ENCODE measurements at regions not wholly inside any gene's neighbourhood (a gene's known extent, or its start where the extent isn't known, plus 50 kb on each side); places are given as distances from the start of the nearest gene placed in this dataset.

DNA sequence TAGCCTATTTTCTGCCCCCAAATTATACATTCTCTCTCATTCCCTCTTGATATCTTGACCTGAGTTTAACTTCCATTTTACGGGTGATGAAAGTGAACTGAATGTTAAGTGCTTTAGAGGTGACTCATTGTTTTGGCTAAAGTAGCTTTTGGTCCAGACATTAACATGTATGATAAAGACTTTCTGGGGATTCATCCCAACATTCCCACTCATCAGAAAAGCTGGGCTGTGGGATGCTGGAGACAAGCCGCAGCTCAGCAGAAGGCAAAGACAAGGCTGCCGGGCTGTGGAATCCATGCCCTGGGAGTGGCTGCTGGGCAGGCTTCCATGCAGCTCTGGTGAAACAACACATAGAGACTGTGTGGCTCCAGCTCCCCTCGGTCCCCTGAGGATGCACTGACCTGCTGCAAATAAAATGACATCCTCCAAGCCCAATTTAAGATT lies 89.9 kb upstream of the SYNDIG1 start:
- Mint-ChIP-seq H3K27me3 (peaks cover 4% of the 10 kb centered on the region), H3K4me3 (no peak overlapping the region), H3K9me3 (no peaks in the 10 kb centered on the region), H3K36me3 (ENCODE audit: low read depth) (no peaks in the 10 kb centered on the region), H3K4me1 (no peaks in the 10 kb centered on the region), H3K27ac (no peak overlapping the region)
- CTCF ChIA-PET, result no interaction called here
- DNase-seq, result no peak
- POLR2A ChIA-PET, result no interaction called here
- no peak for ATAC-seq (ENCODE audit: low read depth)
- intact Hi-C loops (cut with micrococcal nuclease), result no loop called here
- TF ChIP-seq, protein P1, sequence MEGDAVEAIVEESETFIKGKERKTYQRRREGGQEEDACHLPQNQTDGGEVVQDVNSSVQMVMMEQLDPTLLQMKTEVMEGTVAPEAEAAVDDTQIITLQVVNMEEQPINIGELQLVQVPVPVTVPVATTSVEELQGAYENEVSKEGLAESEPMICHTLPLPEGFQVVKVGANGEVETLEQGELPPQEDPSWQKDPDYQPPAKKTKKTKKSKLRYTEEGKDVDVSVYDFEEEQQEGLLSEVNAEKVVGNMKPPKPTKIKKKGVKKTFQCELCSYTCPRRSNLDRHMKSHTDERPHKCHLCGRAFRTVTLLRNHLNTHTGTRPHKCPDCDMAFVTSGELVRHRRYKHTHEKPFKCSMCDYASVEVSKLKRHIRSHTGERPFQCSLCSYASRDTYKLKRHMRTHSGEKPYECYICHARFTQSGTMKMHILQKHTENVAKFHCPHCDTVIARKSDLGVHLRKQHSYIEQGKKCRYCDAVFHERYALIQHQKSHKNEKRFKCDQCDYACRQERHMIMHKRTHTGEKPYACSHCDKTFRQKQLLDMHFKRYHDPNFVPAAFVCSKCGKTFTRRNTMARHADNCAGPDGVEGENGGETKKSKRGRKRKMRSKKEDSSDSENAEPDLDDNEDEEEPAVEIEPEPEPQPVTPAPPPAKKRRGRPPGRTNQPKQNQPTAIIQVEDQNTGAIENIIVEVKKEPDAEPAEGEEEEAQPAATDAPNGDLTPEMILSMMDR (IDR thresholded peaks at IDR 0.05), result no peak

DNA sequence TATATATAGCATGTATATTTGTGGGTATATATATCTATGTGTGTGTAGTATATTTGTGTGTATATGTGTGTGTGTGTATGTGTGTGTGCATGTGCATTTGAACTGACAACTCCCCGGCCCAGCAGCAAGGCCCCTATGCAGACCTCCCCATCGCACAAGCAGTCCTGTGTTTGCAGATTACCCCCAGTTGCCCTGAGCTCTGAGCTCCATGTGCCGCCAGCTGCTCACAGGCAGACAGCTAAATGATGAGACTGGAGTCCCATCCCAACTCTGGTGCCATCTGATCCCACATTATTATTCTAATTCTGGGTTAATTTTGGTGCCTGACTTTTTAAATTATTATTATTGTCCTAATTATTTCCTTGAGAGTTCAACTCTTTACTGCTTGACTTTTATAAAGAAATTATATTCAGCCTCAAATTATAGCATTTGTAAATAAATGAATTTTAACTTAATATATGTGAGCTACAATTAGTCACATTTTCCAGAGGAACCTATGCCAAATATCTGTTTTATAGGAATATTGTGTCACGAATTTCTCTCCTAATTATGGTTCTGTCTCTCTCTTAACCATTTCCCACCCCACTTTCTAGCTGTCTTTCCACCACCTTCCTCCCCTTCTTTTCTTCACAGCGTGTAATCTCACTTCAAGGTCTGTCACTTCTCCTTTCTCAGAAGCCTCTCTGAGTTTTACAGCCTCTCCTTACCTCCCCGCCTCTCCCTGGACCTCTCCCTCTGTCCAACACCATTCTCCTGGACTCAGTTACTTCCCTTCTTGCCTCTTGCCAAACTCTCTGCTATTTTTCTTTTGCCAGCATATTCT lies 90.6 kb upstream of the SYNDIG1 start:
- DNase-seq (no peak), ATAC-seq (ENCODE audit: low read depth) (no peak)
- ChIA-PET POLR2A (no interaction called here), CTCF (no interaction called here)
- intact Hi-C loops (cut with micrococcal nuclease), result no loop called here
- no peaks in the 10 kb centered on the region for H3K9me3 Mint-ChIP-seq
- no peaks in the 10 kb centered on the region for H3K36me3 Mint-ChIP-seq (ENCODE audit: low read depth)
- H3K27ac Mint-ChIP-seq, result no peak overlapping the region
- H3K4me1 Mint-ChIP-seq, result no peaks in the 10 kb centered on the region
- no peak overlapping the region for H3K4me3 Mint-ChIP-seq
- H3K27me3 Mint-ChIP-seq, result peaks cover 4% of the 10 kb centered on the region
- TF ChIP-seq, protein P1 (IDR thresholded peaks at IDR 0.05), result no peak

DNA sequence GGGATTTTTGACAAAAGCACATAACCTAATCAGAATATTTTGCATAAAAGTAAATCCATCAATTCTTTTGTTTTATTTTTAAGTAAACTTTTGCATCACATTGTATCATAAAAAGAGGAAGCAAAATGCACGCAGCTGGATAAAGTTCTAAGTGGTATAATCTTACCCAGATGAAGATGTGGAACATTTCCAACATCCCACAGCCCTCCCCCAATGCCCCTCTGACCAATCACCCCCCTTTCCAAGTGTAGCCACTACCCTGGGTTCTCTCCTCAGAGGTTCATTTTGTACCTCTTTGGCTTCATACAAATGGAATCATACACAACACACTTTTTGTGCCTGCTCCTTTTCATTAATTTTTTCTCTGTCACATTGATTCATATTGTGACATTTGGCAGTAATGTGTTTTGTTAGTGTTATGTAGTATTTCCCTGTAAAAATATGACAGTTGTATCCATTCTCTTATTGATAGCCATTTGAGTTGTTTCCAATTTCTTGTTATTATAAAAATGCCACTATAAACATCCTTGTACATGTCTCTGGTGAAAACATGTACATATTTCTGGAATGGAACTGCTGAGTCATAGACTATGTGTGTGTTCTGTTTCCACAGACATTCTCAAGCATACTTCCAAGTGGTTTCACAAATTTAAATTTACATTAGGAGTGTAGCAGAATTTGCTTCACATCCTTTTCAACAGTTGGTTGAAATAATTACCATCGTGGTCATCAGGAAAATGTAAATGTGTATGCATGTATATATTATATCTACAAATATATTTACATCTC lies 92.9 kb upstream of the SYNDIG1 start:
- no peak for DNase-seq
- no peaks in the 10 kb centered on the region for H3K36me3 Mint-ChIP-seq (ENCODE audit: low read depth)
- H3K4me3 Mint-ChIP-seq, result no peak overlapping the region
- TF ChIP-seq, protein P1 (IDR thresholded peaks at IDR 0.05), result no peak
- no peak for ATAC-seq (ENCODE audit: low read depth)
- ChIA-PET POLR2A (no interaction called here), CTCF (no interaction called here)
- no peaks in the 10 kb centered on the region for H3K27me3 Mint-ChIP-seq
- no peak overlapping the region for H3K27ac Mint-ChIP-seq
- no peaks in the 10 kb centered on the region for H3K9me3 Mint-ChIP-seq
- no peaks in the 10 kb centered on the region for H3K4me1 Mint-ChIP-seq
- intact Hi-C loops (cut with micrococcal nuclease), result no loop called here

DNA sequence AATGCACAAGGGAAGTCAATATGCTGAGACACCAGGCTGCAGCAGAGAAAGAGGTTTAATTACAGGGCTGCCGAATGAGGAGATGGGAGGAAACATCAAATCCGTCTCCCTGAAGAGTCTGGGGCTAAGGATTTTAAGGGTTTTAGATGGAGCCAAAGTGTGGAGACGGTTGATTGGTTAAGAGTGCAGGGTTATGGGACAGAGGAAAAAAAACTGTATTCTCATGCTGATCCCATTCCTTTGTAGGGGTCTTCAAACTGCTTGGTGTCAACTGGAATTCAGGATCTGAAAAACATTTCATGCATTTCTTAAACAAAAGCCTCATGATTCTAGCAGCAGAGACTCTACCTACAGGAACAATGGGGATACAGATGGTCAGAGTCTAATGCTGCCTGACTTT lies 96.1 kb upstream of the SYNDIG1 start:
- DNase-seq, result no peak
- Mint-ChIP-seq H3K27ac (no peak overlapping the region), H3K36me3 (ENCODE audit: low read depth) (no peaks in the 10 kb centered on the region), H3K9me3 (no peaks in the 10 kb centered on the region), H3K4me1 (no peaks in the 10 kb centered on the region), H3K4me3 (no peak overlapping the region), H3K27me3 (no peaks in the 10 kb centered on the region)
- ATAC-seq (ENCODE audit: low read depth), result no peak
- POLR2A ChIA-PET, result no interaction called here
- CTCF ChIA-PET, result no interaction called here
- intact Hi-C loops (cut with micrococcal nuclease), result no loop called here
- TF ChIP-seq, protein P1 (IDR thresholded peaks at IDR 0.05), result no peak

DNA sequence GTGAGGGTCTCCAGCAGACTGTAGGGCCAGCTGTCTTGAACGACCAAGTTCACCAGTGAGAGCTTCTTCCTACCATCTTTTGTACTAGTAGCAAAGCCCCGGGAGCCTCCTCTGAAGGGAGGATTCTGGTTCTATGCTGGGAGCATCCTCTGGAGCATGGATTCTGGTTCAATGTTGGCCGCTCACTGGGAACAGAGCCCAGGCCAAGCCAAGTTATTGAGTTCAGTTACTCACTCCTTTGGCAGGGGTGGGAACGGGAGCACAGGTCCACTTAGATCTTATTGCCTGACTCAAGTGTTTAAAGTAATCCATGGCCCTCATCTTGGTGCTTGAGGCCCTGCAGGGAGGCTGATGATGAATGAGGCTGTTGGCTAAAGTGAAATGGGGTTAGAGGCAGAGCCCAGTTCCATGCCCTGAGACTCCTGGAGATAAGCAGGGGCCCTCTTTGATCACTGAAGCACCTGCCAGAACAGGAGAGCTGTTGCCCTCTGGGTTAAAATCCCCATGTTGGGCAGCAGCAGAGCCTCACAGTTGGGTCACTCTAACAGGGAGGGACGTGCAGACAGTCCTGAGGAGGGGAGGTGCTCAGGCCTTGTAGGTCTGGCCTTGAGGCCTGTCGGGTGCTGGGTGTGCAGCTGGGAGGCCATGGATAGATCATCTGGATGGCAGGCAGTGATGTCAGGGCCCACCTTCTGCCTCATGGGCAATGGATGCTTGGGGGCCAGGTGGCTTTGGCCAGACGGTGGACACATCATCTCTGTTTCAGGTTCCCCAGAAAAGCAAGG lies 98.3 kb upstream of the SYNDIG1 start:
- no peak overlapping the region for H3K27ac Mint-ChIP-seq
- no peak for DNase-seq
- intact Hi-C loops (cut with micrococcal nuclease), result no loop called here
- ChIA-PET CTCF (no interaction called here), POLR2A (no interaction called here)
- ATAC-seq (ENCODE audit: low read depth), result no peak
- no peaks in the 10 kb centered on the region for H3K4me1 Mint-ChIP-seq
- no peaks in the 10 kb centered on the region for H3K27me3 Mint-ChIP-seq
- no peak overlapping the region for H3K4me3 Mint-ChIP-seq
- TF ChIP-seq, protein P1 (IDR thresholded peaks at IDR 0.05), result no peak
- no peaks in the 10 kb centered on the region for H3K9me3 Mint-ChIP-seq
- no peaks in the 10 kb centered on the region for H3K36me3 Mint-ChIP-seq (ENCODE audit: low read depth)
